ENCODE measurements at regions not wholly inside any gene's neighbourhood (a gene's known extent, or its start where the extent isn't known, plus 50 kb on each side); places are given as distances from the start of the nearest gene placed in this dataset.
A peak's percentile ranks its signal among the peaks of the same experiment; 100 is the strongest.

DNA sequence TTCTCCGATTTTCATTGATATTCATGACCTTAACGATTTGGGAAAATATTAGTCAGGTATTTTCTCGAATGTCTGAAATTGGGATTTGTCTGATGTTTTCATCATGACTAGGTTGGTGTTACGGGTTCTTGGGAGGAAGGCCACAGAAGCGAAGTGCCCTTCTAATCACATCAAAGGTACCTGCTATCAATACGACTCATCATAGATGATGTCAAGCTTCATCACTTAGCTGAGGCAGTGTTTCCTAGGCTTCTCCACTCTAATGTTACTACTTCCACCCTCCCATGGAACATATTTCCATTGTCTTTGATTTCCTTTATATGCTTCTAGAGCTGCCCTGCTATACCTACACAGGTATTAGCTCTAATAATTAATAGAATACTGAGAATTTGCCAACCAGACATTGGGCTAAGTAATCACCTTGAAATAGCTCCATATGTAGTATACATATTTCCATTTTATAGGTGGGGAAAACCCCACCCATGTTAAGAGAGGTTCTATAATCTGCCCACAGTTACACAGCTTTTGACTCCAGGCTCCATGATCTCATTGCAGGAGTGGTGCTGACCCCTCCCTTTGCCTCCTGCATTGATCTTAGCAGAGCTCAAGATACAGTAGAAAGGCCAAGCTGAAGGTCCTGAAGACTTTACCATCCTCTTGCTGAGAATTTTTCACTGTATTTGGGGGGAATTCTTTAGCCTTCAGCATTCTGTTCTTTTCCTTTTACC lies 238.6 kb upstream of the ADAMTSL1 start:
- no peak for DNase-seq

DNA sequence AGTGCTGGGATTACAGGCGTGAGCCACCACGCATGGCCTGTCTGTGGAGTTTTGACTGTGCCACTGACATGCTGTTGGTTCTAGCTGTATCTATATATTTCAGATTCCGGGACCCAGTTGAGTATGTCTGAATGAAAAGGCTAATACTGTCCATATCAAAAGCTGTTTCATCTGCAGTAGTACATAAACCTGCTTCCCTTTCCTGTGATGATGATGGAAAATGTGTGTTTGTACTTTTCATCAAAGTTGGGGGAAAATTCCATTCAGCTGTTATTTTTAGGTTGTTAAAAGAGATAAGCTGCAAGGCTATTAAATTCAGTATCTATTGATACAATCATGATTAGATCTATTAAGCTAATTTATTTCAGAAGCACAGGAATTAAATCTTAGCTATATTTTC lies 237.6 kb upstream of the ADAMTSL1 start:
- no peak for DNase-seq

DNA sequence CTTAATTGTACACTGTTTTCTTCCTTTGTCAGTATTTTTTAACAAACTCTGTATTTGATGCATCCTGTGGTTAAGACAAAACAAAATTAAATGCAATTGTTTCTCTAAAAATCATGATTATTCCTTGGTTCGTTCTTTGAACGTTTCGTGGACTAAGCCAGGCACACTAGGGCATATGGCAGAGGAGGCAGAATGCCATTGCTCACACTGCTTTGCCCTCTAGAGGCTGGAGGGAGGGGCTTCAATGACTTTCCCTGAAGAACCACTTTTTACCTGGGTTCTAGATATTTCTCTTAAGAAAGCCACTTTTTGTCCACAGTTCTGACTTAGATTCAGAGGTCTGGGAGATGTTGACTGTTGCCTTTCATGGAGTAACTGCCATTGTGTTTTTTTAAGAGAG lies 236.2 kb upstream of the ADAMTSL1 start:
- no peak for DNase-seq

DNA sequence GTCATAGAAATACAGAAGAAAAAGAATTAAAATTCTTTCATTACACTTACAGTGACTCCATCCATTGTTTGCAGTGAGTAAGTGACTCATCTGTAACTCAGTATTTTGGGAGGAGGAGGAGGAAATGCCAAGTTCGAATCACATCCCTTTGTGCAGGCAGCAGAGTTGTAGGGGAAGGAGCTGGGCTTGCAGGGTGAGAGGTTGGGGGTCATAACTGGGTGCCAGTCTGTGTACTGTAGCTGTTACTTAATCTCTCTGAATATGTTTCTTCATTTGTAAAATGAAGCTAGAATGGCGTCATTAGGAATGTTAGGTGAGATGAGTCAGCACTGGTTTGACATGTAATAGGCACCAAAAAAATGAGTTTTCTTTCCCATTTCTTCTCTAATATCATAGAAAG lies 235.7 kb upstream of the ADAMTSL1 start:
- DNase-seq: no peak

DNA sequence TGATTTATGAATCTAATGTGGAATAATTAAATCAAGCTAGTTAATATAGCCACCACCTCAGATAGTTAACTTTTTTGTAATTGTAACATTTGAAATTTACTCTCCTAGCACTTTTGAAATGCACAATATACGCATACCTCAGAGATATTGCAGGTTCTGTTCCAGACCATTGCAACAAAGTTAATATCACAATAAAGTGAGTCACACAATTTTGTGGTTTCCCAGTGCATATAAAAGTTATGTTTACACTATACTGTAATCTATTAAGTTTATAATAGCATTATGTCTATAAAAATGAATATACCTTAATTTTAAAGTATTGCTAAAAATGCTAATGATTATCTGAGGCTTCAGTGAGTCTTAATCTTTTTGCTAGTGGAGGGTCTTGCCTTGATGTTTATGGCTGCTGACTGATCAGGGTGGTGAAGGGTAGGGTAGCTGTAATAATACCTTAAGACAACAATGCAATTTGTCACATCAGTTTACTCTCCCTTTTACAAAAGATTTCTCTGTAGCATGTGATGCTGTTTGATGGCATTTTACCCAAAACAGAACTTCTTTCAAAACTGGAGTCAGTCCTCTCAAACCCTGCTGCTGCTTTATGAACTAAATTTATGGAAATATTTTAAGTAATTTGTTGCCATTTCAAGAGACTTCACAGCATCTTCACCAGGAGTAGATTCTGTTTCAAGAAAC lies 235.1 kb upstream of the ADAMTSL1 start:
- no peak for DNase-seq

DNA sequence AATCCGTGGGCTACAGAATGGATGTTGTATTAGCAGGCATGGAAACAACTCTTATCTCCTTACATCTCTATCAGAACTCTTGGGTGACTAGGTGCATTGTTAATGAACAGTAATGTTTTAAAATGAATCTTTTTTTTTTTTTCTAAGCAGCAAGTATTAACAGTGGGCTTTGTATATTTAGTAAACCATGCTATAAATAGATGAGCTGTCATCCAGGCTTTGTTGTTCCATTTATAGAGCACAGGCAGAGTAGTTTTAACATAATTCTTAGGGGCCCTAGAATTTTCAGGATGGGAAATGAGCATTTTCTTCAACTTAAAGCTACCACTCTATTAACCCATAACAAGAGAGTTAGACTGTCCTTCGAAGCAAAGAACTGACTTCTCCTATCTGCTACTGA lies 233.7 kb upstream of the ADAMTSL1 start:
- DNase-seq: no peak

DNA sequence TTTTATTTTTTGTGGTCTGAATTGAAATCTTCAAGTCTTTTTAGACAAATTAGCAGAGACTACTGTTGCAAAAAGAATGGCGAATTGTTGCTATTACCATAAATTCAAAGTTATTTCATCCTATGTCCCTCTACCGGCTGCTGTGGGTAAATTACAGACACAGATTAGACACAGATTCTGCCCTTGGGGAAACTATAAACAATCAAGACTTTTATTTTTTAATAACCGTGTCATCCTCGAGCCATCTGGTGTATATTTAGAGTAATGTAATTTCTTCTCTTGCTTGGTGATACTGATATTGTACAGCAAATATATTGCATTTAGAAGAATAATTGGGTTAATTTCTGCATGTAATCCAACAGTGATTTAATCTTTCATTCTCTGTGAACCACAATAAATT lies 228.0 kb upstream of the ADAMTSL1 start:
- DNase-seq: no peak

DNA sequence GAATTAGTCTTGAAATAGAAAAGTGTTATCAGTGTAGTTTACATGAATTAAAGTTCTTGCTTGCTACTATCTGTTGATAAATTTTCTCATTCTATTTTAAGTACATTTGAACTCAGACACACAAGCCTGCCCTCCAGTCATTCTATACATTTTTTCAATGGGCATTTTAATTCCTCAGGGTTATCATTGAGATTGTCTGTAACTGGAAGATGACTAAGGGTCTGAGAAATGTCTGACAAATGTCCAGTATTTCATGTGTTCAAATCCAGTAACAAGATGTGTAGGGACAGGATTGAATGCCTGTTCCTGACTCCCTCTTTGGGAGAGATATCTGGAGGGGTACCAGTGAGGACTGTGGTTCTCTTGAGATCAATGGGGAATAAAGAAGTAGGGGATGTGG lies 223.9 kb upstream of the ADAMTSL1 start:
- no peak for DNase-seq

DNA sequence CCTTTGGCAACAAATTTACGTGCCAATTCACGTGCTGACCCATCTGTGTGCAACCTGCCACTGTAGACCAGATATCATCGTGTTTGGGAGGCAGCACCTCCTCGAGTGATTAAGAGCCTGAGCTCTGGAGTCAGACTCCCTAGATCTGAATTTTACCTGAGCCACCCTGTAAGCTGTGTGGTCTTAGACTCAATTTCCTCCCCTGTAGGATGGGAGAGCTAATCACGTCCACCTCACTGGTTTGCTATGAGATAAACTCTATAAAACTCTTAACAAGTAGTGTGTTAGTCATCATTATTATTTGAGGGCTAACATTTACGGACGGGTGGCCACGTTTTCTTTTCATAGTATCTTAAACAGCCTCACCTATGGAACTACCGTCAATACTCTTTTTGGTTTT lies 220.0 kb upstream of the ADAMTSL1 start:
- DNase-seq: no peak

DNA sequence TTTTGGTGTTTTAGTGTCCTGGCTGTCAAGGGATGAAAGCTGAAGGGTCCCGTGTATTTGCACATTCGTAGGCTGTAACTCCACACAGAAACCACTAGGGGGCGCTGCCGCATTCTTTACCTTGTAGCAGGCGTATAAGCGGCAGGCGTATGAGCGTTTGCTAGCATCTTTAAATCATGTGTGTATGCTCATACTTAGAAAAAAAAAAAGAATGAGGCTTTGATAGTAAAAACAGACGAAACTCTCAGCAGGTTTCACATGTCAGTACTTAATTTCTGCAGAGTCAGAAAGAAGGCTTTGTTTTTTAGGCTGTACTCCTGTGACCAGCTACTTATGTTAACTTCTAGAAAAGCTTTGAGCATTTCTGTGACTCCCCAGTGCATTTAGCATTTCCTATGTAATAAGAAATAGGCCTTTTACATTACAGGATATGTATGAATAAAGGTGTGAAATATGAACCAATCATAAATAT lies 218.8 kb upstream of the ADAMTSL1 start:
- peak; percentile 30 for DNase-seq

DNA sequence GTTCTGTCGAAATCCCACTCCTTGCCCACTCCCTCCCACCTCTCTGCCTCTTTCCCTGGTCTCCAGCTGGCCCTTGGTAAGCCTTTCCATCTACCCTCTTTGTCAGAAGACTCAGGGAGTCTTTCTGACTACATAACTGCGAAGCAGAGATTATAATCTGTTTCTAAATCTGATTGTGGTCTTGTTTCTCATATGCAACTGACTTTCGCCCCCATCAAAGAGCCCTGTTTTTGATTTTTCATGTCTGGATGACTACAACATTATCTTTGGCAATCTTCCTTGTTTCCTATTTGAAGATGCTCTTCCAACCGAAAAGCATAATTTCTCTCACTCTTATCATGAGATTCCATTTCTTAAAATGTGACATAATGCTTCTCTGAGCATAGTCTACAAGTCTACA lies 218.2 kb upstream of the ADAMTSL1 start:
- no peak for DNase-seq

DNA sequence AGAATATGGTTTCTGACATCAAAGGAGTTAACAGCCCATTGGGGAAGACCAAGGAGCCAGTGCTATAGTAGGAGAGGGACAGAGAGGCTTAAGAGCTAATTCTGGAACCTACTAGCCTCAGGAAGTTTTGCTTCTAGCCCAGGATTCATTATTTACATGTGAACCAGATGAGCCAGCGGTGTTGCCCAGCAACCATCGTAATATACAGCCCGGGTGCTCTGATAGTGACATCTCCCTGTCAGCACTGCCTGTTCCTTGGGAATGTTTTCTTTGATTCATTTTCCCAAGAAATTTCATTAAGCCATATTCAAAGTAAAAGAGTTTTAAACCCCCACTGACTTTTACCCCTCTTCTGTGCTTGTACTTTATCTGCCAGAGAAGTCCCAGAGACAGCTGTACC lies 217.4 kb upstream of the ADAMTSL1 start:
- no peak for DNase-seq

DNA sequence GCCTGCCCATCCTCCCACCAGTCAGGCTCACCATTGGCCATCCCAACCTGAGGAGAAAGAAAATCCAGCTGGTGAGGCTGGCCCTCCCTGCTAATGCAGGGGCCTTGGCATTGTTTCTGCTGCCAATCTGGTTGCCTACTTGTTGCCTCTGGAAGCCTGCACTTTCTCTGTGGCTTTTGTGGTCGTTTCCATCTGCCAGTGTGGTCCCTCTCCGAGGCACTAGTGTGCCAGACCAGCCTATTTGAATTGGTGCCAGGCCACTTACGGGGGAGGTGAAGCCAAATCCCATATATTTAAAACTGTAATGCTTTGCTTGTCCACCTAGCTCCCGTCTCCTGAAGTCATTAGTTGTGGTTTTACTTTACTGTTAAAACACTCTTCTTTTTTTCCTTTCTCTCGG lies 213.4 kb upstream of the ADAMTSL1 start:
- no peak for DNase-seq

DNA sequence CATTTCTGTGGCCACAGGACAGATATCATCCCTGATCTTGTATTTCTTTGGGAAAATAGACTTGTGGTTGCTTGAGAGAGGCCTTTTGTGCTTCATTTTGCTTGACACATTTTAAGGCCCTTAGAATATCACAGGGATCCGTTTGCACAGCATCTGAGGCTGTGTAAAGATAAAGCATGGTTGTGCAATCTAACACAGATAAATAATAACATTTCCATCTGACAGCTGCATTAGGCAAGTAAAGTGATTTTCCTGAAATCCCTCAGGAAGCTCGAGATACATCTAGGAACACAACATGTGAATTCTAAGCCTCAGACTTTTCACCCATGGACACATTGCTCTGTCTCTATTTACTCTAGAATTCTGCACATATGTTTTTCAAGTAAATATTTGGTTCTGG lies 212.8 kb upstream of the ADAMTSL1 start:
- no peak for DNase-seq

DNA sequence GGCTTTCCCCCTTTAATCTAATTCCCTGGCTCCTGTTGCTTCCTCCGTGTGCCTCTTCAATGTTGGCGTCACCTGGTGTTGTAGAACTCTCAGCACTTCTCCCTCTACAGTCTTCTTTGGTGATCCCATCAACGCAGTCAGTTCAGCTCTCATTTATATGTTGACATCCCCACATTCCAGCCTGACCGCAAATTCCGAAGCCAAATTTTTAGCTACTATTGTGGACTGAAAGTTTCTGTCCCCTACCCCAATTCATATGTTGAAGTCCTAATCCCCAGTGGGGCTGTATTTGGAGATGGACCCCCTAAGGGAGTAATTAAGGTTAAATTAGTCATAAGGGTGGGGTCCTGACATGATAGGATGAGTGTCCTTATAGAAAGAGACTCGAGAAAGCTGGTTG lies 210.6 kb upstream of the ADAMTSL1 start:
- DNase-seq: no peak

DNA sequence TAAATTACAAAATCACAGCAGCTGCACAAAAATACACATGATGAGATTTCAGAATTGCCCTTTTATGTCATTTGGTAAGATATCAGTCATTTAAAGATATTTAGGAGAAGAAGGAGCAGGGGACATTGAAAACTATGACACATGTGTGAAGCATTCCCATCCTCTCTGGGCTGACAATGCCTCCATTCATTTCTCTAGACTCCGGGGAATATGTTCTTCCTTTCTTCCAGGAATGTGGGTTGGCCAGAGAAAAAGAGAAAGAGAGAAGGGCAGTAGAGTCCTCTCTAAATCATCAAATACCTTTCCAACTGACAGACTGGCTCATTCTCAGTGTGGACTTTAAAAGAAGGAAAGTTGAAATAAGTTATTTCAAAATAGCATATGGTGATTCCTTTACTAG lies 205.6 kb upstream of the ADAMTSL1 start:
- no peak for DNase-seq

DNA sequence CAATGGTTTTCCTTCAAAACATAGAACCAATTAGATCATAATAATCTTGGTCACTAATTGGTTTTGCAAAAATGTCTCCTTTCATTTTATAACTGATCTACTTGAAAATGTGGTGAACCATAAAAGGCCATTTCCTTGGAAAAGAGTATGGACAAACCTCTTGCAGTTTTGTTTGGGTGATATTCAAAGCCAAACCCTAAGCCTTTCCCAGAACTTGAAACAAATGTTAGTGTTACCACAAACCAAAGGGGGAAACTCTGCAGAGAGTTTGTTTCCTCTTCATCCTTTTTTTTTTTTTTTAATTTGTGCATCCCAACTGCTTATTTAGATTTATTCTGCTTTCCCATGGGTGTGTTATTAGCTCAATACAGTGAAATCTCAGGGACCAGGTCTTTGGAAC lies 204.4 kb upstream of the ADAMTSL1 start:
- no peak for DNase-seq

DNA sequence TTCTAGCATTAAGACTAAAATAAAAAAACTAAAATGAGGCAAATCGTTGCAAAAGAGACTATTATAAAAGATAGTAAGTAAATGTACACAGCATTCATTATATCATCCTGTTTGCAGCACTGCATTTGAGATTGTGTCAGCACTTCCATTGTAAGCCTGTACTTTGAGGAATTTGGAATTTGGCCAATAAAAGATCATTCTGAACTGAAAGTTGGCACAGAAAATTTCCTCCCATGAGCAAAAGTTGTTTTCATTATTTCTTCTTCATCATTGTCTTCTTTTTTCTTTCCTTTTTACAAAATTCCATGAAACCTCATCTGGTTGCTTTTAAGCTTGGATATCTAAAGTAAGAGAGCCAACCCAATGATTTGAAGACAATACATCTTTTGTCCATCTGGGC lies 199.3 kb upstream of the ADAMTSL1 start:
- no peak for DNase-seq

DNA sequence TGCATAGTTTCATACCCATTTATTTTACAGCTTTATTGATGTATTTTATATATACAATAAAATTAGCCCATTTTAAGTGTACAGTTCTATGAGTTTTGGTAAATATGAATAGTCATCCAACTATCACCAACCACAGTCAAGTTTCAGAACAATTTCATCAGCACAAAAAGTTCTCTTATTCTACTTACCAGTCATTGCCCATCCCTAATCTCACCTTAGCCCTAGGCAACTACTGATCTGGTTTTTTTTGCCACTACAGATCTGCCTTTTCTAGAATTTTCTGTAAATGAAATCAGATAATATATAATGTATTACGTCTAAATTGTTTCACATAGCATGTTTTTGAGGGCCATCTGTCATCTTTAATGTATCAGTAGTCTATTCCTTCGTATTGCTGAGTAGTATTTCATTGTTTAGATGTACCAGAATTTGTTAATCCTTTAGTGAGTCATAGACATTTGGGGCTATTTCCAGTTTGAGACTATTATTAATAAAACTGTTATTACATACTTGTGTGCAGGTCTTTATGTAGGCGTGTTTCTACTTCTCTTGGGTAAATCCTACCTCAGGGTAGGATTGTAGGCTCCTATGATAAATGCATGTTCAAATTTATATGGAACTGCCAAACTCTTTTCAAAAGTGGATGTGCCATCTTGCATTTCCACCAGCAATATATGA lies 198.5 kb upstream of the ADAMTSL1 start:
- DNase-seq: no peak

DNA sequence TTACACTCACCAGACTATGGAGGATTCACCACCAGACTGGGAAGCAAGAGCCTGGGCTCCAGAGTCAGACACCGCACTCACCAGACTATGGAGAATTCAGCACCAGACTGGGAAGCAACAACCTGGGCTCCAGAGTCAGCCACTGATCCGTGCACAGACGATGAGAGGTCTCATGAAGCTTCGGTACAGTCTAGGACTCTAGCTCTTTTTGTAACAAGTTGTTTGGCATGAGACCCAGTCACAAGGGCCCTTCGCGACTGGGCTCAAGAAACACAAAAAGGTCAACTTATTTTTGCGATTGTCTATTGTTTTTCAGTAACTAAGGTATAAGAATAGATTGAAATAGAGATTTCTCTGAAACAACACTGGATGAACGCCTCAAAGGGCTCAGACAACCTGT lies 192.7 kb upstream of the ADAMTSL1 start:
- no peak for DNase-seq

DNA sequence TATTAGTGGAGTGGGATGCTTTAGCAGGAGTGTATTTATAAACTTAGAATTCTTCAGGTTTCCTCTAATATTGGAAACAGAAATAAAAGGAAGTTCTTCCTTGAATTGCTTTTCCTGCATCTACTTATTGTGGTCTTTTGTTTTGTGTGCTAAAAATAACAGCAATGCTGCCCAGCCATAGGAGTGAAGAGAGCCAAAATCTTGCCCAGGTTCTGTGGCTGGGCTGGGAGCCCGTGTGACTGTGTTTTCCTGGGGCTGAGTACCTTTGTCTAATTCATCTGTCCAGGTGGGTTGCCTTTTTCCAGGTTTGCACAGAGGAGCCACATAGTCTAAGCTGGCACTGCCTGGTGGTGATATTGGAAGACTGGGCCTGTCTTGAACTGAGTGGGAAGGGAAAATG lies 179.7 kb upstream of the ADAMTSL1 start:
- no peak for DNase-seq

DNA sequence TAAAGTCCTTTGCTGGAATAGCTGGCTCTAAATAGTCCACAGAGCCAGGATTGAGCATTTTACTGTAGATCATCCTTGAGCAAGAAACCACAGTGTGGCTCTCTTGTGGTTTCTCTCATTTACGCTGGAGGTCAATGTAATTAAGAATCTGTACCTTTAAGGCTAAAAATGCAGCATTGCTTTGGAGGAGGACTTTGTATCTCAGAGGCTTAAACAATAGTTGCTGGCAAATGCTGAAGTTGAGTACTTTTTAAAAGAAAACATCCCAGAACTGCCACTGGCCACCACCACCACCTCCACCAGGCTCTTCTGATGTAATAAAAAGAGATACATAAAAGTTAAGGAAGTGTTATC lies 177.3 kb upstream of the ADAMTSL1 start:
- DNase-seq: no peak

DNA sequence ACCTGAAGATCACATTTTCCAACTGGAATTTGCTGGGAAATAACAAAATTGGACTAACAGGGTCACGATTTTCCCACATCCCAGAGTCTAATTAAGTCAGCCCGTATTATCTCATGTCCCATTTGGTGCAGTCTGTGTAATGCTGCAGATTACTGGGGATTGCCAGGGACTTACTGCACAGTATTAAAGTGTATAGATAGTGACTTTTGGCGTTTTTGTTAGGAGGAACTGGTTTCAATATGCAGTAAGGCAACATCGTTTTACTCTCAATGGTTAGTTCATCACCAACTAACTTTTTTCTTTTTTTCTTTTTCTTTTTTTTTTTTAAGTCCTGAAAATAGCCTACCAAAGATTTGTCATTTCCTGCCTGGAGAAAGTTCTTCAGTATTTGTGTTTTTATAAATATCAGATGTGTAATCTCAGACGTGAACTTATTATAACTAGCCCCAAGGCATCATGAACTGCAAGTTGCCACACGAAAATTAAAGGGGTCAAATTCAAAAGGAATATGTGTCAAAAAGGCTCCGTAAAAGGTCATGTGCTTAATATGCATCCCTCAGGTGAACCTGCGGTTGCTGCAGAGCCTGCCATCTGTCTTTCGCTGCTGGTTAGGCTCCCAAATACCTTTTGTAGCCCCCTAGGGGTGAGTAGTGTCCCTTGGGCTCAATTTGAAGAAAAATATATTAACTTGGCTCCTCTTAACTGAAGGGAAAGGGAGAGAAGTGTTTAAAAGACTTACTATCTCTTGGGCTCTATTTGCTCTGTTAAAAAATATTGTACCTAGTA lies 176.7 kb upstream of the ADAMTSL1 start:
- no peak for DNase-seq

DNA sequence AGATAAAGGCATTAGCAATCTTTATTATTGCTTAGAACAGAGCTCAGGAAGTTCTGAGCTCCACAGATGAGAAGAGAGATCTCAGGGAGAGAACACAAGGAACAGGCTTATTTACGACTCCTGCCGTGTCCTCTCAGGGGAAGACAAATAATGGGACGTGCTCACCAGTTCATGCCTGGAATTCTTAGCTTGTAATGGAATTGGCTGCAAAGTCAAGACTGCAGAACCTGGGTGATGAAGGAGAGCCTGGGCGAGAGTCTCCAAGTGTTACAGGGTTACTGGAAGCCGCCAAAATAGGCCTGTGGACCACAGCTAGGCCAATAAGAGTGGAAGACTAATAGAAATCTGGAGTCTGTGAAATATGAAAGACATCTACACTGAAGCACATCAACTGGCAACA lies 174.5 kb upstream of the ADAMTSL1 start:
- no peak for DNase-seq

Measured in NK-92 treated with Interleukin-12 subunit alpha and Interleukin-12 subunit beta, amount 100 ng/mL, for 24 hours (cell line).